CD4-positive, CD25-positive, alpha-beta regulatory T cell (primary cell): ENCODE measurements at regions not wholly inside any gene's neighbourhood (a gene's known extent, or its start where the extent isn't known, plus 50 kb on each side); places are given as distances from the start of the nearest gene placed in this dataset.

Source experiments
- ATAC-seq, 2 donors: fragments of 150-1000 bp; cut with Tn5 transposase; one replicate each; pipeline ENCODE4 v1.10.0; 2021; ENCODE audit warnings: low read depth in 2 of 2, moderate number of reproducible peaks in 2 of 2, moderate library complexity in 1 of 2
- DNase-seq, 3 donors: peaks; one replicate each; pipeline versions ENCODE4 v3.0.0 to v3.0.0-alpha.2; 2012 to 2022; ENCODE audit warnings: mixed read lengths in 1 of 3
- H3K27ac ChIP-seq: one replicate; pipeline ENCODE4 v1.7.0; 2013; ENCODE audit warnings: mild to moderate bottlenecking, low read length; ENCODE audit not compliant: insufficient read depth, poor library complexity, severe bottlenecking
- H3K27me3 ChIP-seq: one replicate; pipeline ENCODE4 v1.7.0; 2013; ENCODE audit warnings: low read length; ENCODE audit not compliant: control insufficient read depth, insufficient read depth
- H3K36me3 ChIP-seq: one replicate; pipeline ENCODE4 v1.7.0; 2013; ENCODE audit warnings: mild to moderate bottlenecking, low read length, moderate library complexity; ENCODE audit not compliant: control insufficient read depth, insufficient read depth
- H3K4me1 ChIP-seq: 2 replicates; pipeline ENCODE4 v1.7.0; 2013; ENCODE audit warnings: mild to moderate bottlenecking, low read length; ENCODE audit not compliant: insufficient read depth, control insufficient read depth, poor library complexity, severe bottlenecking
- H3K4me3 ChIP-seq: one replicate; pipeline ENCODE4 v1.7.0; 2013; ENCODE audit warnings: low read depth, mild to moderate bottlenecking, low read length, moderate library complexity
- H3K9me3 ChIP-seq, 2 experiments: 1 replicate in 1 of 2; 2 replicates in 1 of 2; pipeline ENCODE4 v1.7.0; 2013; ENCODE audit warnings: low read length in 2 of 2, mild to moderate bottlenecking in 1 of 2, moderate library complexity in 1 of 2; ENCODE audit not compliant: control insufficient read depth in 2 of 2
- H3K27ac Mint-ChIP-seq, 3 donors: one replicate each; pipeline ENCODE4 v1.8.0; 2020 to 2022; ENCODE audit warnings: mild to moderate bottlenecking in 3 of 3, mixed read lengths in 3 of 3, moderate library complexity in 2 of 3
- H3K27me3 Mint-ChIP-seq: one replicate; pipeline ENCODE4 v1.8.0; 2022; ENCODE audit warnings: mild to moderate bottlenecking, mixed read lengths
- H3K36me3 Mint-ChIP-seq: one replicate; pipeline ENCODE4 v1.8.0; 2020; ENCODE audit warnings: mixed read lengths
- H3K4me1 Mint-ChIP-seq, 4 donors: one replicate each; pipeline ENCODE4 v1.8.0; 2020 to 2022; ENCODE audit warnings: mixed read lengths in 4 of 4, mild to moderate bottlenecking in 1 of 4
- H3K4me3 Mint-ChIP-seq, 4 donors: one replicate each; pipeline ENCODE4 v1.8.0; 2020 to 2022; ENCODE audit warnings: mild to moderate bottlenecking in 4 of 4, mixed read lengths in 4 of 4, moderate library complexity in 3 of 4
- H3K9me3 Mint-ChIP-seq, 7 donors: one replicate each; pipeline ENCODE4 v1.8.0; 2020 to 2022; ENCODE audit warnings: mixed read lengths in 7 of 7, mild to moderate bottlenecking in 3 of 7, moderate library complexity in 2 of 7

- Mint-ChIP-seq H3K4me1 (no peaks in the 10 kb centered on the region), H3K9me3 (no peaks in the 10 kb centered on the region), H3K27ac (no peak overlapping the region), H3K36me3 (no peaks in the 10 kb centered on the region), H3K27me3 (peaks cover 21% of the 10 kb centered on the region), H3K4me3 (no peak overlapping the region)
- ATAC-seq = no peak
- no peaks in the 10 kb centered on the region for H3K27me3 ChIP-seq
- no peak overlapping the region for H3K27ac ChIP-seq
- H3K9me3 ChIP-seq = no peaks in the 10 kb centered on the region
- no peak overlapping the region for H3K4me3 ChIP-seq
- no peaks in the 10 kb centered on the region for H3K36me3 ChIP-seq
- H3K4me1 ChIP-seq = no peaks in the 10 kb centered on the region
- DNase-seq = no peak
Observed at GRCh38 chr1:229882621-229883020, 184.4 kb upstream of the GALNT2 start.

DNA sequence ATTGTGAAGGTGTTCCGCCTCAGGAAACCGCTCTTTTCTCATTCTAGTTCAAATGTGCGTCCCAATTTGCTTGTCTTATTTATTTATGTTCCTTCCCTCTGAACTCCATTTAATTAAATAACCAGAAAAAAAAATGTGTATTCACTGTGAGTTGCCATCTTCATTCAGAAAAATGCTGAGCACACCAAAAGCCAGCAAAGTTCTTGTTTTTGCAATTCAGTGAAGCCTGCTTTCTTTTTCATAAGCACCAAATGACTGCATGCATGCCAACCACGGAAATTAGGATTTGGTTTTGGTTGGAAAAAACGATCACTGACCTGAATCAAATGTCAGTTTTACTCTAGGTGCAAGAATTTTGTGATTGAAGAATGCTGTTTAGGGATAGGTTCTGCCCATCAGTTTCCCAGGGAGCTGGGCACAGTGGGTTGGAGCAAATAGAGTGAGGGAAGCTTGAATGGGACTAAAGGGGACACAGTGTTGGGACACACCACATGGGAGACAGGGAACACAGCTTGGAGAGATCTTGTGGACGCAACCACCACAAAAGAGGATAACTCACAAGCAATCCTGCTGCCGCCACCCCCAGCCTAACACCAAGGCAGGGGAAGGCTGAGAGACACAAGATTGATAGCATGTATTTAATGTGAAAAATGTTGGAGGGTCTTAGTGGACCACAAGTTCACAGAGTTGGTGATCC lies 183.4 kb upstream of the GALNT2 start:
- H3K27ac Mint-ChIP-seq = no peak overlapping the region
- no peaks in the 10 kb centered on the region for H3K36me3 Mint-ChIP-seq
- Histone ChIP-seq H3K9me3 (no peaks in the 10 kb centered on the region), H3K4me1 (no peaks in the 10 kb centered on the region), H3K36me3 (no peaks in the 10 kb centered on the region), H3K27ac (no peak overlapping the region), H3K27me3 (no peaks in the 10 kb centered on the region), H3K4me3 (no peak overlapping the region)
- no peak for DNase-seq
- ATAC-seq = no peak
- H3K9me3 Mint-ChIP-seq = no peaks in the 10 kb centered on the region
- H3K4me3 Mint-ChIP-seq = no peak overlapping the region
- peaks cover 14% of the 10 kb centered on the region for H3K27me3 Mint-ChIP-seq
- H3K4me1 Mint-ChIP-seq = no peaks in the 10 kb centered on the region

DNA sequence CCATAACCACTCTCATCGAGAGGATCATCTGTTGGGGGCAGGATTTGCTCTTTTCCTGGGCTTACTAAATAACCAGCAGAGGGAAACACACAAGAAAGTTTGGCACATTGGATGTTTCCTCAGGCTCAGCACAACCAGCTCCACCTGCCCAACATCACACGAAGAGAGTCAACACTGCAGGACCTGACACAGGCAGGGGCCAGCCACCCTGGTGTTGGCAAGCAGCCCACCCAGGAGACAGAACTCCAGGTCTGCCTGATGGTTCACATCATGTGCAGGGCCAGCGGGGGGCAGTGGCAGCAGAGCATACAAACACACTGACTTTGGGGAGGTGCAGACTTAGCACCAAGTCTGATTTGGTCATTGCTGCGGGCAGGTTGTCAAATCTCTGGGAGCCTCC lies 182.3 kb upstream of the GALNT2 start:
- no peaks in the 10 kb centered on the region for H3K36me3 Mint-ChIP-seq

GRCh38 chr1:229885568-229886495 lies 181.2 kb upstream of the GALNT2 start:
- H3K36me3 Mint-ChIP-seq = no peaks in the 10 kb centered on the region
- no peaks in the 10 kb centered on the region for H3K9me3 ChIP-seq
- DNase-seq (no peak), ATAC-seq (no peak)
- H3K27ac ChIP-seq = no peak overlapping the region
- peak overlapping the region in 1 of 4 donors; percentile 11 for H3K4me3 Mint-ChIP-seq
- H3K36me3 ChIP-seq = no peaks in the 10 kb centered on the region
- H3K27me3 Mint-ChIP-seq = peaks cover 5% of the 10 kb centered on the region
- H3K9me3 Mint-ChIP-seq = no peaks in the 10 kb centered on the region
- H3K4me1 ChIP-seq = no peaks in the 10 kb centered on the region
- no peak overlapping the region for H3K4me3 ChIP-seq
- no peaks in the 10 kb centered on the region for H3K27me3 ChIP-seq
- H3K27ac Mint-ChIP-seq = no peak overlapping the region
- H3K4me1 Mint-ChIP-seq = no peaks in the 10 kb centered on the region

More for the DNA sequence above, 182.3 kb upstream of the GALNT2 start:
- no peaks in the 10 kb centered on the region for H3K4me1 Mint-ChIP-seq
- no peaks in the 10 kb centered on the region for H3K36me3 ChIP-seq
- peaks cover 9% of the 10 kb centered on the region for H3K27me3 Mint-ChIP-seq
- no peaks in the 10 kb centered on the region for H3K9me3 ChIP-seq
- DNase-seq (peak in 1 of 3 donors; percentile 7), ATAC-seq (no peak)
- H3K4me3 Mint-ChIP-seq = no peak overlapping the region
- H3K9me3 Mint-ChIP-seq = no peaks in the 10 kb centered on the region
- H3K4me1 ChIP-seq = no peaks in the 10 kb centered on the region
- no peaks in the 10 kb centered on the region for H3K27me3 ChIP-seq
- H3K27ac ChIP-seq = no peak overlapping the region
- H3K27ac Mint-ChIP-seq = no peak overlapping the region
- no peak overlapping the region for H3K4me3 ChIP-seq

- Histone ChIP-seq H3K4me3 (no peak overlapping the region), H3K9me3 (no peaks in the 10 kb centered on the region), H3K27ac (no peak overlapping the region), H3K36me3 (no peaks in the 10 kb centered on the region), H3K4me1 (no peaks in the 10 kb centered on the region), H3K27me3 (no peaks in the 10 kb centered on the region)
- H3K4me3 Mint-ChIP-seq = no peak overlapping the region
- H3K9me3 Mint-ChIP-seq = no peaks in the 10 kb centered on the region
- DNase-seq = no peak
- ATAC-seq = no peak
- H3K4me1 Mint-ChIP-seq = no peaks in the 10 kb centered on the region
- H3K27ac Mint-ChIP-seq = no peak overlapping the region
- no peaks in the 10 kb centered on the region for H3K36me3 Mint-ChIP-seq
- H3K27me3 Mint-ChIP-seq = peaks cover 4% of the 10 kb centered on the region
Observed at GRCh38 chr1:229886636-229887035, 180.4 kb upstream of the GALNT2 start.

DNA sequence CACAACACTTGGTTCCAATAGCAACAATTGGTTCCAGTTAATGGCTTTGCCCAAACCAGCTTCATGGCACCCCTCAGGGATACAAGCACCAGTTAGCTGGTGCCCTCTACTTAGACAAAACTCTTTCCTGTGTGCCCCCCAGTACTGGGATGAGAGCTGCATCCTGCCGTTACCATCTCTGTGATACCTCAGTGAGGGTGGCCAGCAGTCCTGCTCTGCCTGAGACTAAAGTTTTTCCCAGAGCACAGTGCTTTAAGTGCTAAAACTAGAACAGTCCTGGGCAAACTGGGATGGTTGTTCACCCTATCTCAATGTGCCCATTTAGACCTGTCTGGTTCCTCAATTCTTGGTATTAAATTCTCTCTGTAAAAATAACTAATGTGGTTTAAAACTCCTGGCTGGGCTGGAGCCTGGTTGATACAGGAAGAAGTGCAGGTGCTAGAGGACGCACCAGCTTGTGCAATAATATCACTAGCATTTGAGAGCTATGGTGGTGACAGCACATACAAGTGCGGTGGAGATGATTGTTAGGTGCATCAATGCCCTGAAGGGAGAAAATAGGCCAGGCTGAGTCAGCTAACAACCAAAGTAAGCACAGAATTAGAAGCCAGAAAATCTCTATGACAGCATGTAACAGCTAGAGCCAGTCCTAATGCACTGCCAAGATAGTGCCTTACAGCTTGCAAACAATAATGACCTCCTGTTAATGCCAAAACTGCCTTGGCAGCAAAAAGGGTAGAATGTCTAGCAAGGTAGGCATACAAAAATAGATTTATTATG lies 179.8 kb upstream of the GALNT2 start:
- Histone ChIP-seq H3K4me1 (no peaks in the 10 kb centered on the region), H3K27ac (no peak overlapping the region), H3K4me3 (no peak overlapping the region), H3K36me3 (no peaks in the 10 kb centered on the region), H3K9me3 (no peaks in the 10 kb centered on the region), H3K27me3 (no peaks in the 10 kb centered on the region)
- ATAC-seq (no peak), DNase-seq (no peak)
- Mint-ChIP-seq H3K27ac (no peak overlapping the region), H3K36me3 (no peaks in the 10 kb centered on the region), H3K4me1 (no peaks in the 10 kb centered on the region), H3K4me3 (no peak overlapping the region), H3K9me3 (no peaks in the 10 kb centered on the region), H3K27me3 (peaks cover 4% of the 10 kb centered on the region)

GRCh38 chr1:229888157-229888556 lies 178.9 kb upstream of the GALNT2 start:
- H3K27ac Mint-ChIP-seq = no peak overlapping the region
- no peaks in the 10 kb centered on the region for H3K9me3 ChIP-seq
- H3K36me3 Mint-ChIP-seq = no peaks in the 10 kb centered on the region
- H3K36me3 ChIP-seq = no peaks in the 10 kb centered on the region
- H3K4me1 ChIP-seq = no peaks in the 10 kb centered on the region
- H3K27me3 Mint-ChIP-seq = peaks cover 10% of the 10 kb centered on the region
- H3K27ac ChIP-seq = no peak overlapping the region
- H3K4me3 Mint-ChIP-seq = no peak overlapping the region
- no peaks in the 10 kb centered on the region for H3K4me1 Mint-ChIP-seq
- DNase-seq (no peak), ATAC-seq (no peak)
- peaks cover 4% of the 10 kb centered on the region for H3K27me3 ChIP-seq
- H3K4me3 ChIP-seq = no peak overlapping the region
- no peaks in the 10 kb centered on the region for H3K9me3 Mint-ChIP-seq
